NCI-H2107 treated with DMSO at 0.1 percent for 48 hours (cell line): ENCODE measurements at regions not wholly inside any gene's neighbourhood (a gene's known extent, or its start where the extent isn't known, plus 50 kb on each side); places are given as distances from the start of the nearest gene placed in this dataset.

Experiments used
- DNase-seq: peaks from one replicate; lab custom pipeline; 2025; ENCODE audit not compliant: unreplicated experiment; lab: John Stamatoyannopoulos, UW

DNA sequence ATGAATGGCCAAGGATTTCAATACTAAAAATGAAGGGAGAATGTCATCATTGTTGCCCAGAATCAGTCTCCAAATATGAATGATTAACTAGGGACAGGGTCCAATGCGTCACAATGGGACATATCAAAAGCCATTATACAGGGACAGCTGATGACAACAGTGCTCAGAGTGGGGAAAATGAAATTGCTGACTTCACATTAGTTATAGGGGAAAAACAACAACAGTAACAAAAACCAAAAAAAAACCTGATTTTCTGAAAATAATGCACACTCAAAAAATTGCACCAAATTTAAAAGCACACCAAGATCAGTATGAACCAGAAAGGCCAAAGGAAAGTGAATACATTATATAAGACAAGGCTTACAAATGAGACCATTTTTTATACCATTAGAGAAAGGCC lies 353.2 kb upstream of the SOX5 start:
- DNase-seq, result no peak

DNA sequence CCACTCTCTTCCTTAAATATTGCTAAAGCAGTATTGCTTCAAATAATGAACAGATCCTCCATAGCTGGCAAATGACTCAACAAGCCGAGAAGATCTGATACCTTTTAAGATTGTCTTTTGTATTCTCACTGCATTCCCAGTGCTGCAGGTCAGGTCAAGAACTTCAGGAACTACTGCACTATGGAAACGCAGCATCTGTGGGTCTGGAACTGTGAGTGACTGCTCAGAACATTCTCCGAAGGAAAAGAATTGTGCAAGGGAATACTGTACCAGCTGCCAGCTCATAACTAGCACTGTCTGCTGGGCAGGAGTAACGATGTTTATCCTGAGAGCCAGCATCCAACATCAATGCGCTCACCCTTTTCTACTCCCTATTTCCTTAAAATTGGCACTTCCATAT lies 348.0 kb upstream of the SOX5 start:
- DNase-seq, result no peak

DNA sequence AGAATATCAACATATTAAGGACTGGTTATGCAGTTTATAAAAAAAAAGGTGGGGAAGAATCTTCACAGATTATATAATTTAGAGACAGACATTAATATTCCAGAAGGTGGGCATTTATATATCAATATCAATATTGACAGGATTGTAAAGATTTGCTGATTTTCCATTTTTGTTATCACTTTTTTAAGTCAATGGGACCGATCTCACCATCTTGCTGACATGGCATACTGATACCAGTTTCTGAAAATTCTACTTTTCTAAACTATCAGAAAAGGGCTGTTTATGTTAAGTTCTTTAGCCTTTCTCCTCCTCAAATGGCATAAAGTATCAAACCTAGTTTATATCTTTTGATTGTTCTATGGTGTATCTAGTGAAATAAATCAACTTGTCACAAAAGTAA lies 344.1 kb upstream of the SOX5 start:
- DNase-seq, result no peak

DNA sequence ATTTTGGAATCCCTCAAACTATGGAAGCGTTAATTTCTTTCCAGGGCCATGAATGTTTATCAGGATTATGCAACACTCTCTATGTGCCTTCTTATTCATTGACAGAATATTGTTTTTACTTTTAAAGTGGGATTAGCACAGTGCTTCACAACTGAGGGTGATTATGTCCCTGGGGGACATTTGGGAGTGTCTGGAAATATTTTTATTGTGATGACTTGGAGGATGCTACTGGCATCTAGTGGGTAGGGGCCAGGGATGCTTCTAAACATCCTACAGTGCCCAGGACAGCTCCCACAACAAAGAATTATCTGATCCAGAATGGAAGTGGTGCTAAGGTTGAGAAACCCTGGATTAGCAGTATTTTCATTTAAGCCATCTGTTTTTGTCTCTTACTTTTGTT lies 338.5 kb upstream of the SOX5 start:
- DNase-seq, result no peak

DNA sequence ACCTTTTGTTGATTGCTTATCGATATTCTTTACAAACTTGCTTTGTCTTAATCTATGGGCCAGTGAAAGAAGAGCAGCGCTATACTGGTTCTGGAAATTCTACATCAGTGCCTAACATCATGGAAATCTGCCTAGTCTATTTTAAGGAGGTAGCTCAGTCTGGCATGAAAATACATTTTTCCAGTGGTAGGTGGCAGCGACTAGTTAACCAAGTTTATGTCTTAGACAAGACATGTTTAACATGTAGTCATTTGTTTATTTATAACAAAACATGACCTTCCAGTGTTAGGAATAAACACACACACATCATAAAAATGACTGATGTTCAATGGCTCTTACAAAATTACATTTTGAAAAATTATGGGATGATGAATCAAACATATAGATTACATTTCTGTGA lies 336.0 kb upstream of the SOX5 start:
- no peak for DNase-seq

DNA sequence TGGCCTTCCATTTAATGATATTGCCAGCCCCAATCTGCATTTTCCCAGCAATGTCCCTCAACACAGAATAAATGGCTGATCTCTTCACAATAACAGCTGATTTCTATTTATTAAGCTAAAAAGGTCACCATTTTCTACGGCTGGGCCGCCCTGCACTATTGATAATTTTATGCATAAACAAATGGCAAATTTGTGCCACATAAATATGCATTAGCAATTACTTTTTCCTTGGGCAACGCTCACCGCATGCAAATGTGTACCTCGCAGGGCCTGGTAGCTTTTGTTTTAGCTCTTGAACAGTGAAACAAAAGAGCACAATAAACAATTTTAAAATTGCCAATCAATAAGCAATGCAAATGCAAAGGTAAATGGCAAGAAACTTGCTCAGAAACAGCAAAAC lies 331.9 kb upstream of the SOX5 start:
- no peak for DNase-seq

DNA sequence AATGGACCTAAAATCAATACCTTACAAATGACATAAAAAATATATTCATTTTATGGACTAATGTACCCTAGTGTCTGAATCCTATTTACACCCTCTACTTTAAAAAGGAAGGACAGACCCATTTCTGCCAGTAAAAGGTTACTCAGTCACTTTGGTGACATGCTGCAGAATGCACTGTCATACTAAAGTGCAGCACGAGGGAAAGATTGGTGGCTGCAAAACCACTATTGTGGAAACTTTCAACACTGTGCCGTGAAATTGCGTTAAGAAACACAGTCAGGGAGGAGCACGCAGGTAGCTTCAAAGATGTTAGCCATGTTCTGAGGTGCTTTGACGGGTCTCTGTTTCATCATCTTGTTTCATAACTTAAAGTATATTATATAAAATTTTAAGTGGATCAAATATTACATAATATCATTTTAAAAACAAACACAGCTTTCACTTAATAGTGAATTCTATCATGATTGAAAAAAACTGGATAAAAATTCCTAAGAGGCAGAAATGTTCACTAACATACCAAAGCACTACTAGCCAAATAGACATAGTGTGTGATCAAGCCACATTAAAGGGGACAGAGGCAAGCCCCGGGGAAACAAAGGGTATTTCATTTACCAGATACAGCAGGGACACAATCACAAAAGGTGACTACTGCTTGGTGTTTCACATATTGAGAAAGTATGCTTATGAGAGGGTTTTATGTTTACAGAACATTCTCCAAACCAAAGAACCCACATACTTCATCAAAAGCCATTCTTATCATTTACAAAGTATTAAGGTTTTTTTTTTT lies 330.8 kb upstream of the SOX5 start:
- DNase-seq, result no peak

DNA sequence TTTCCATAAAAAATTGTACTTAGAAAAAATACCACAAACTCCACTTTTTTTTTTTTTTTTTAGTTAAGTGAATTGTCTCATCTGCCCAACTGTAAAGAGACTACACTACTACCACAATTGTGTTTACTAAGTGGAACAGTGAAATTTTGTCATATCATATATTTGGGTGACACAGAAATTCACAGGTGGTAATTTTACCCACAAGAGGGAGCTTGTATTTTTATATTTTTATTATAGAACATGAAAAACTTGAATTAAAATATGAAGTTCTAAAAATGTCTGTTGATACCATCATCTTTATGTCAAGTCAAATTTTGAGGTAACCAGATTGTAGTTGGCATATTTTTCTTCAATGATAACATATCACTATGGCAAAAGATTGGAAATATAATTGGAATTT lies 329.4 kb upstream of the SOX5 start:
- DNase-seq, result no peak

DNA sequence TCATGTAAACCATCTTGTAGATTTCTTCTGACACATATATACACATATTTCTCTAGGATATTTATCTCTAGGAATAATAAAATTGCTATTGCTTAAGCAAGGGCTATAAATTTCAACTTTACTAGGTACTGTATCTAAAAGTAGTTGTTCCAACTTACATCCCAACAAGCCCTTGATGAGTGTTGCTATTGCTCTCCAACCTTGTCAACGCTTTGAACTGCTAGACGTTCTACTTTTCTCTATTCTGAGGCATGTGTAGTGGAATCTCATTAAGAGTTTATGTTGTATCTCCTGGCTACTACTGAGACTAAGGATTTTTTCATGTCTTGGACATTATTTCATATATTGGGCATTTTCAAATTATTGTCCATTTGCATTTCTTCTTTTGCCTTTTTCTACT lies 321.5 kb upstream of the SOX5 start:
- DNase-seq, result no peak

DNA sequence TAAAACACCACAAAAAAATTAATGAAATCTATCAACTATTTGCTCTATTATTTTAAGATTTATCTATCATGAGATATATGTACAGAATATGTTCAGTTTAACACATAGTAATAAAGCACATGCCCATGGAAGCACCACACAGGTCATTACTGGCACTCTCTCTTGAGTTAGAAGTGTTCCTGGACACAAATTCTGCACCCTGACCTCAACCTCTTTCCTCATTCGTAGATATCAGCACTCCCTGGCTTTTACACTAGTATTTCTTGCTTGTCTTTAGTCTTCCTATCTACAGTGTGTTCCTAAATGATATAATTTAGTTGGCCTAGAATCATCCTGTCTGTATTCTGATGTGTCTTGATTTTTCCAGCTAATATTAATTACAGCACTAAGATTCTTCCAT lies 321.0 kb upstream of the SOX5 start:
- no peak for DNase-seq

DNA sequence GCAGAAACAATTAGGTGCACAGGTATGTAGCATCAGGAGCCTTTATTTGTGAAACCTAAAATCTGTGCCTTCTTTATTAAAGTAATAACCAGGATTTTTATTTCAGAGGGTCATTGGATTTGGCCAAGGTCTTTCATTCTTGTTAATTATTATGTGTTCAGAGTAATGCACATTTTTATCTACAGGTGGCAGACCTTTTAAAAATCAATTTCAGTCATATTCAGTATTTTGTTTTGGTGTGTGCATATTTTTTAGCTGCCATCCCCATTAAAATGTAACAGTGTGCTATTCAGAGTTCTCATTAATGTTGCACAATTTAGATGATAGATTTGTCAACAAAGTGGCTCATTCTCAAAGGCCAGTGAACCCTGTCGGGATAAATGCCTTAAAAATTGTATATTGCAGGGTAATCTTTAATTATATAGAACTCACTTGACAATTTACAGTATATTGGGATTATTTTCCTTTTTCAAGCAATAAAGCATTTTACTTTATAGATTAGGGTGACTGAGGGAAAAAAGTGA lies 319.3 kb upstream of the SOX5 start:
- no peak for DNase-seq

DNA sequence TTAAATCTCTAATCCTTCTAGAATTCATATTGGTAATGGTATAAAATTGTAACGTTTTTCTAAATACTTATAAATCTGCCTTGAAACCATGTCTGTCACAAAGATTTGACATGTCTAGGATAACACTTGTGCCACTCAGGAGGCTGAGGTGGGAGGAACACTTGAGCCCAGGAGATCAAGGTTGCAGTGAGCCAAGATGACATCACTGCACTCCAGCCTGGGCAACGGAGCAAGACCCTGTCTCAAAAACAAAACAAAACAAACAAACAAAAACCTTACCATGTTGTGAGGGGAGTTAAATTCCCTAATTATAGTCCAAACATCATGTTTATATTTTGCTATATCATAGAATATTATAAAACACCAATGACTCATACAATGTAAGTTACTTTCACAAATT lies 317.5 kb upstream of the SOX5 start:
- DNase-seq, result no peak

DNA sequence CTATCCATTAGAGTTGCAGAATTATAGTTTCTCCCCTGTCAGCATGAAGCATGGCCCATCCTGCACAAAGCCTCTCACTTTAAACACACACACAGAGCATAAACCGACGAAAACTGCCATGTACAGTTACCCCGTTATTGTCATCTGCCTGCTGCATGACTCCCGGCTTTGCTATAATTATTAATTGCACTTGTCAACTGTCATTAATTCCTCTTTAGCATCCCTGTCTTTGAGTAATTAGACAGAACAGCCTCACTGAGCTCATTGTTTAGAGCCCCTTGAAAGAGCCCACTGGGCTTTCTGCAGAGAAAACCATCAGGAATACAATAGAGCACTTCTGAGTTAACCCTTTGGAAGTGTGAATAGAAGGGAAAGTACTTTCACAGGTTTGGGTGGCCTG lies 307.2 kb upstream of the SOX5 start:
- no peak for DNase-seq

DNA sequence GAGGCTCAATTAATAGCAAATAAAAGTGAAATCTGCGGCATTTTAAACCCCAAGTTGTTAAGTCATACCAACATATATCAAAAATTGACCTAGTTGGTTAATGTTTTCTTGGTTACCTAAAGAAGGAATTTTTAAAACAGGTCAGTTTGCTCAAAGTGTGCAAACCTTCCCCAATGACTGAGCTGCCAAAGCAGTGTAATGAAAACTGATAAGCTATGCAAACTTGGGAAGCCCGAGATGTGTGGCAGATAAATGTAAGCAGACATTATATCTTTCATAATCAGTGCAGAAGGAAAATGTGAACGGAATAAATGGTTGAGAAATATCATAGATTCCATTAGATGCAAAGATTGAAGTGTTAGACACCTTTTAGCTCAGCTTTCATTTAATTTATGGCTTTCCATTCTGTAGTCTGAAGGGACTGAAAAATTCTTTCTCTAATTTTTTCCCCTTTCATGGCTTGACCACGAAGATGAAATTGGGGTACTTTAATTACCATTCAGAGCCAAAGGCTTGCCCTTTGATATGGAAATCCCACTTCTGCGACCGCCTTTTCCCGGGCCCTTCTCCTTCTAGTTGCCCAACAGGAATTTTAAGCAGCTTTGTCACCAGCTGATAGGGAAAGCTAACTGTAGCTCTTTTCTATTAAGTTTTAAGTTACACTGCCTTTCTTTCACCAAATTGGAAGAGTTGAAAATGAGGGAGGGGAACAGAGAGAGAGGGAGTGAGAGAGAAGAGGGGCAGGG lies 306.6 kb upstream of the SOX5 start:
- no peak for DNase-seq

DNA sequence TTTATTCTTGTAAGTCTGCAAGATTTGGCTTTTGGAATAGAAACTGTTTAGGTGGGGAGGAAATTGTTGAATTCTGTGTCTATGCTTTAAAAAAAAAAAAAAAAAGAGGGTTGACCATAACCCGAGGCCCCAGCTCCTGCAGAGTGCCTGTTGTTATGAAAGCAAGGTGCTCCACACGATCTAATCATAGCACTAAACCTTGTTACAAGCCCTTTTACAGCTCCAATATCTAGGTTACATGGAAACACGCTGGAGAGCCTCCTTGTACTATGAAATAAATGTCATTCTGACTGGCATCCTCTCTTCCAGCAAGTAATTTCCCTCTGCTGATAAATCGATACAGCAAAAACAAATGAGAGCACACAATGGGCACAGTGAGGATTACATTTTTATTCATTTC lies 303.1 kb upstream of the SOX5 start:
- DNase-seq, result peak; percentile 42

DNA sequence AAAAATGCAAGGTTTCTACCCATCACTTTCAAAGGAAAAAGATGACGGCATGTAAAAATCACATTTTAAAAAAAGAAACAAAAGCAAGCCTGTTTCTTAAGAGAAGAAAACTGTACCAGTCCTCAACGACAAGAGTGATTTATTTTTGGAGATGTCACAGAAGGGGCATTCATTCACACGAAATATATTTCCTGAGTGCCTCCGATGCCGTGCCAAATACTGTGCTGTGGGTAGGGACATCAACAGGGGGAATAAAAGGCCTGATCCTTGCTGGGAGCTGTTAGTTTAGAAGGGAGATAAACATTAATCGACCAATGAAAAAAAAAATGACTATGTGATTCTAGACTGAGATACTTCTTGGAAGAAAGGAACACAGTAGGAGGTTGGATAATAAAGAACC lies 297.5 kb upstream of the SOX5 start:
- no peak for DNase-seq

DNA sequence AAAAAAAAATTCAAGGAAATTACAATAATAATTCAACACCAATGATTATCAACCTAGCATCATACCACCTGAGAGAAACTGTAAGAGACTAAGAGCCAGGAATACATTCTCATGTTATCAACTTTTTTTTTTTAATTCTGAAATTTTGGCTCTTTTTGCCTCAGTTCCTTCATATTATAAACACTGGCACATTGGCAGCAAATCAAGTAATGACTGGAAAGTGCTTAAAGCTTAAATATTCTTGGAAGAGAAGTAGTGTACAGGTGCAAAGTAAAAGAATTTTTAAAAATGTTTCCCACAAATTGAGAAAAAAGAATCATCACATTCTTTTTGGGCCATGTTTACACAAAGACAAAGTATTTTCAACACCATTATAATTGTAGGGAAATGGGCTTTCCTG lies 296.9 kb upstream of the SOX5 start:
- no peak for DNase-seq

DNA sequence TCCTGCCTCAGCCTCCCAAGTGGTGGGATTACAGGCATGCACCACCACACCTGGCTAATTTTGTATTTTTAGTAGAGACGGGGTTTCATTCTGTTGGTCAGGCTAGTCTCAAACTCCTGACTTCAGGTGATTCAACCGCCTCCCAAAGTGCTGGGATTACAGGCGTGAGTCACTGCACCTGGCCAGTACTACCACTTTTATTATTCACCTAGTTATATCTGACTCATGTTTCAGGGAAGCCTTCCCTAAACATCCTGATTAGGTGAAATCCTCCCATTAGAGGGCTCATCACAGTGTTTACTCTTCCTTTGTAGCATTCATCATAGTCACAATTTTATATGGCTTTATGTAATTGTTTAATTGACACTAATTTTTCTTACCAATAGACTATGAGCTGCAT lies 295.3 kb upstream of the SOX5 start:
- DNase-seq, result no peak

DNA sequence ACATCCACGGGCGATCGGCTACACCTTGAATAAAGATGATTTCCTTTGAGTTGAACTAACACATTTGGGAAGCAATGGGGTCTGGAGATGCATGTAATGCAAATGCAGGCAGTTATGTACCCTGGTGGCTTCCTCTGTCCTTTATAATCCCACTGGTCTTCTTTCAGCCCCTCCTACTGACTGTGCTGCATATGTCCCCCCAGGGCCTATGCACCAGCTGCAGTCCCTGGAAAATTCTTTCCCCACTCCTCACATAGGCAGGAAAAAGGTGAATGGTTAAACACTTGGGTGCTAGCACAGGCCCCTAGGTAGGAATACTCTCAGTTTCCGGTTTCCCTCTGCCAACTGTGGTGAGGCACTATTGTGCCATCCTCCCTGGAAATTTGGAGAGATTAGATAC lies 294.8 kb upstream of the SOX5 start:
- no peak for DNase-seq

DNA sequence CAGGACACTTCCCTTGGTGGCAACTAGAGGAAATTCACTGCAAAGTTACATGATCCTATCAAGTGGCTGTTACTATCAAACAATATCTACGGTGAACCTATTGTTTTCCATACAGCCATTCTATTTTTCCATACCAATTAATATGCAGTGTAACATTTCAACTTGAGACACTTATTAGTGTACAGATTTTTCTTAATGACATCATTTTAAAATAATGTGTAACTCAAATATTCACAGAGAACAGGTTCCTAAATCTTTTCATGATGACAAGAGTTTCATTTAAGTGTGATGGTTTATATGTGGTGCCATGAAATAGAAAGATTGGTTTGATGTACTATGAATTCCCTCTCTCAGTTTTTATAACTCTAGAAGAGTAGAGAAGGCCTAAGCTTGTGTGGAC lies 291.2 kb upstream of the SOX5 start:
- no peak for DNase-seq

DNA sequence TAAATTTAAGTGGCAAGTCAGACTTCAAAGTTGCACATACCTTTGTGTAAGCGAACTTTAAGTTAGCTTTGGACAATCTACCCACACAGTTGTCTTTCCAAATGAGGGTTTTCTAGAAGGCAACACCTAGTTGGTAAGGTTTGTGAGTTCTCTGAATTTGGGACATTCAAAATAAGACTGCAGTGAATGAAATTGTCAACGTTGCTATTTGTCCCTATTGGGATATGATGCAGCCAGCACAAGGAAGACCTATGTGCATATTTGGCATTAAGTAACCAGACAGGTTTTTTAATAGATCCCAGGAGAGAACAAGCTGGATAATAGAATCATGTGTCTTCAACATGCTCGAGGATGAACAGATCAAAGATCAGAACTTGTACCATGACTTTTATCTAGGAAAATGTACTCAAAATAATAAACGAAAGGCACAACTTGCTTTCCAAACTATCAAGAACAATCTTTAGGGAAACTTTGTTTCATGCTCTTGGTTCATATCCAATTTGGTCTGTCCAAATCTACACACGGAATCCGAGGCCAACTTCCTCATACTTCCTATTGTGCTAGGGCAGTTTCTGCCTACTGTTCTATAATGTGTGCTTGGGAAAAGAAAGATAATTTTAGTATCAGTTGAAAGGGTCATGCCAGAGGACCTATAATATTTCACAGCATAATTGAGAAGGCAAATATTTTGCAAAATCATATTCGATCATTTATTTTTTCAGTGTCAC lies 284.2 kb upstream of the SOX5 start:
- no peak for DNase-seq

DNA sequence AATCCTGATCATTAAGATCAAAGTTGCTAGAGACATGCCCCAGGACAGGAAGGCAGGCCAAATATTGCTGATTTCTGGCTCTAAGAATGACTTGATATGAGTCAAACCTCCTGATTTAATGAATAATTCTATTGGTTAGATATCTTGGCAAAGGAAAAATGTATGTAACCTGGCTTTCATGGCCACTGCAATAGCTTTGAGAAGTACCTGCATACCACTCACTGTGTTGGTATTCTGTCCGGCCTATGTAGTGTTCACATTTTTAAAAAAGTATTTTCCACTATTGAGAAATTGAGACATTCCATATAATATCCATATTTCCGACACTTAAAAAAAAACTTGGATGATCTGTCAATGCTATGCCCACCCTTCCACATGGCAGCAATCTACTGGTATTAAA lies 283.1 kb upstream of the SOX5 start:
- no peak for DNase-seq
